Neural cell (in vitro differentiated cells): ENCODE measurements at regions not wholly inside any gene's neighbourhood (a gene's known extent, or its start where the extent isn't known, plus 50 kb on each side); places are given as distances from the start of the nearest gene placed in this dataset.

Experiments
- POLR2AphosphoS5 ChIP-seq: IDR thresholded peaks from 2 replicates; pipeline ENCODE4 v1.6.1; 2012
- TF ChIP-seq, protein P1 (sequence below): fragments of 450-650 bp; IDR thresholded peaks from 2 replicates; pipeline ENCODE4 v1.5.1; 2014; ENCODE audit warnings: antibody characterized with exemption, mild to moderate bottlenecking, moderate library complexity; ENCODE audit not compliant: poor library complexity, severe bottlenecking

GRCh38 chr2:228839421-228839876 is 431.6 kb downstream of the PID1 start:
- TF ChIP-seq POLR2AphosphoS5: no peak
- TF ChIP-seq, protein P1, sequence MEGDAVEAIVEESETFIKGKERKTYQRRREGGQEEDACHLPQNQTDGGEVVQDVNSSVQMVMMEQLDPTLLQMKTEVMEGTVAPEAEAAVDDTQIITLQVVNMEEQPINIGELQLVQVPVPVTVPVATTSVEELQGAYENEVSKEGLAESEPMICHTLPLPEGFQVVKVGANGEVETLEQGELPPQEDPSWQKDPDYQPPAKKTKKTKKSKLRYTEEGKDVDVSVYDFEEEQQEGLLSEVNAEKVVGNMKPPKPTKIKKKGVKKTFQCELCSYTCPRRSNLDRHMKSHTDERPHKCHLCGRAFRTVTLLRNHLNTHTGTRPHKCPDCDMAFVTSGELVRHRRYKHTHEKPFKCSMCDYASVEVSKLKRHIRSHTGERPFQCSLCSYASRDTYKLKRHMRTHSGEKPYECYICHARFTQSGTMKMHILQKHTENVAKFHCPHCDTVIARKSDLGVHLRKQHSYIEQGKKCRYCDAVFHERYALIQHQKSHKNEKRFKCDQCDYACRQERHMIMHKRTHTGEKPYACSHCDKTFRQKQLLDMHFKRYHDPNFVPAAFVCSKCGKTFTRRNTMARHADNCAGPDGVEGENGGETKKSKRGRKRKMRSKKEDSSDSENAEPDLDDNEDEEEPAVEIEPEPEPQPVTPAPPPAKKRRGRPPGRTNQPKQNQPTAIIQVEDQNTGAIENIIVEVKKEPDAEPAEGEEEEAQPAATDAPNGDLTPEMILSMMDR: no peak
